ENCODE measurements at regions not wholly inside any gene's neighbourhood (a gene's known extent, or its start where the extent isn't known, plus 50 kb on each side); places are given as distances from the start of the nearest gene placed in this dataset.

- no peak for TF ChIP-seq EZH2 (IDR thresholded peaks at IDR 0.05)
- no peak for TF ChIP-seq POLR2AphosphoS5 (IDR thresholded peaks at IDR 0.05; ENCODE audit: borderline replicate concordance, low read depth, low read length)
Measured at GRCh38 chr10:114720685-114721278, 62.7 kb upstream of the ABLIM1 start.
